ENCODE measurements at regions not wholly inside any gene's neighbourhood (a gene's known extent, or its start where the extent isn't known, plus 50 kb on each side); places are given as distances from the start of the nearest gene placed in this dataset.

DNA sequence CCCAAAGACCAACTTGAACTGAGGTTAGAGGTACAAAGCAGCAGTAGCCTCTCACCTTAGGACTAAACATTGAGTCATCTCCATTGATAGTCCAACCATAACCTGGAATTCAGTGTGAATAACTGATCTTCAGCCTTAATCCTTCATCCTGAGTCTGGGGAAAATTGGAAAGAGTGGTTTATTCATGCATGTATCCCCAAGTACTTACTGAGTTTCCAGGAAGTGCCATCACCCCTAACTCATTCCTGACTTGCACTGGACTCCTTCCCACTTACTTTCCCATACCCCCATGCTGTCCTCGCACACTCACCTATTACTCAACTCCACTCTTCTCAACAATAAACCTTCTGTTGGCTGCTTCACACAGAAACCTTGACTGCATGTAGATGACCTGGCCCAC, 161.4 kb upstream of the ZNF462 start:
- TF ChIP-seq ZFX (IDR thresholded peaks at IDR 0.05; ENCODE audit: borderline replicate concordance) (no peak), CTCF (IDR thresholded peaks at IDR 0.05) (no peak)
- no peak overlapping the region for H3K27ac ChIP-seq

DNA sequence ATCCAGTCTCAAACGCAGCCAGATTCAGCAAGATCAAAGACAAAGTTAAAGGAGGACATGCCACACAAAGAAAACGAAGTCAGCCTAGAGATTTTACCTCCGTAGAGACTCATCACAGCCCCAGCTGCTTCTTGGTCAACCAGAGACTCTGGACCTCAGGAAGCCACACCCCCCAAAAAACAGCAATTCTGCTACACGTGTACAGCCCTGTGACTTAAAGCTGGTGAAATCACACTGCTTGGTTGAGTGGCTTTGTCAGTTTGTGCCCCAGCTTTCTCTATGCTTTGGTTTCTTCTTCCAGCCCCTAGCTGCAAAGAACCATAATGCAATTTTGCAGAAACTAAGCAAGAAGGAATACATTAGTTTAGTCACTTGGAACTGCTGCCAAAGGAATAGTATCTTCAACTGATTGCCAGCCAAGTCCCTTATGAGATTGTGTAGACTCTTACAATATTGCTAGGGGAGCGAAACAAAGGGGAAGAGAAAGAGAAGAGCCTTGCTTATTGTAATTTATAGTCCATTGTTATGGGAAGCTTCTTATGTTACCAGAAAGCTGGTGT, 158.8 kb upstream of the ZNF462 start:
- no peak overlapping the region for H3K27ac ChIP-seq
- TF ChIP-seq CTCF (IDR thresholded peaks at IDR 0.05) (no peak), ZFX (IDR thresholded peaks at IDR 0.05; ENCODE audit: borderline replicate concordance) (no peak)

- H3K27ac ChIP-seq, result no peak overlapping the region
- TF ChIP-seq ZFX (IDR thresholded peaks at IDR 0.05; ENCODE audit: borderline replicate concordance) (no peak), CTCF (IDR thresholded peaks at IDR 0.05) (no peak)
Measured at GRCh38 chr9:106707291-106707690, 155.7 kb upstream of the ZNF462 start.

GRCh38 chr9:106707738-106708474, 155.1 kb upstream of the ZNF462 start:
- no peak overlapping the region for H3K27ac ChIP-seq
- TF ChIP-seq CTCF (IDR thresholded peaks at IDR 0.05) (no peak), ZFX (IDR thresholded peaks at IDR 0.05; ENCODE audit: borderline replicate concordance) (no peak)

- TF ChIP-seq CTCF (IDR thresholded peaks at IDR 0.05) (no peak), ZFX (IDR thresholded peaks at IDR 0.05; ENCODE audit: borderline replicate concordance) (no peak)
- H3K27ac ChIP-seq, result no peak overlapping the region
Measured at GRCh38 chr9:106708475-106709146, 154.4 kb upstream of the ZNF462 start.

DNA sequence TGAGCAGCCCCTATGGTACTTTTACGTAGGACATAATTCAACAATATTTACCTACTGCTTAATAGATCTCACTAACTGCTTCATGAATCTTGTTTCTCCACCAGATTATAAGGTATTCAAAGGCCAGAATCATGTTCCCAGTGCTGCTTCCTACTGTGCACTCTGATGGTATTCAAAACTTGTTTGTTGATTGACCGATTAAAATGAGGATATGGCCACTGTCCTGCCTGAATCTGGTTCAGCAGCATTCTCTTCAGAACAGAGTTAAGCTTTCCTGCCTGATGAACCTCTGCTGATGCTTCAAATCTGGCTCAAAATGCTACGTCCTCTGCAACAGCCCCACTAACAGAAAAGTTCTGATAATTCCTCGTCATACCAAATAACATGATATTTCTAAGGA, 150.7 kb upstream of the ZNF462 start:
- TF ChIP-seq ZFX (IDR thresholded peaks at IDR 0.05; ENCODE audit: borderline replicate concordance) (no peak), CTCF (IDR thresholded peaks at IDR 0.05) (no peak)
- no peak overlapping the region for H3K27ac ChIP-seq

GRCh38 chr9:106713206-106713605, 149.8 kb upstream of the ZNF462 start:
- H3K27ac ChIP-seq, result no peak overlapping the region
- TF ChIP-seq ZFX (IDR thresholded peaks at IDR 0.05; ENCODE audit: borderline replicate concordance) (no peak), CTCF (IDR thresholded peaks at IDR 0.05) (no peak)

Data from 22Rv1 (cell line).